ENCODE measurements at regions not wholly inside any gene's neighbourhood (a gene's known extent, or its start where the extent isn't known, plus 50 kb on each side); places are given as distances from the start of the nearest gene placed in this dataset.

DNA sequence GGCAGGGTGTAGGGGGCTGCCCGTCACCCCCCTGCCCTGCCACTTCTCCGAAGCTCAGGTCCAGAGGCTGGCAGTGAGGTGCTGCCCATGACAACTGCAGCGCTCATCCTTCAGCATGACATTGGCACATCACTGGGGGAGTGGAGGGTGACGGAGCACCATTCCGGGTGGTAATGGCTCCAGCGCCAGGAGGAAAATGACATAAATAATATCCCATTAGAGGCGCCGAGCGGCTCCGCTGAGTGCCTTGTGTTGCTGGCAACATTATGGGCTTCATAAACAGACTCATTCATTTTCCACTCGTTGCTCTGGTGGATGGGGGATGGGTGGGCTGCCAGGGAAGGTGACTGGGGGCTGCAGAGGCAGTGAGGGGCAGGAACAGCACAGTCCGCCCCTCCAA, 56.9 kb upstream of the CTNNBL1 start:
- 62 to 67% methylated on average over 11 to 12 of the region's 12 CpGs for WGBS, 2 experiments (ENCODE audit: low coverage in 1 of 2, low lambda C conversion rate in 2 of 2, missing lambda C conversion rate in 2 of 2)
- Histone ChIP-seq H3K79me2 (ENCODE audit: insufficient read depth) (no peaks in the 10 kb centered on the region), H3K36me3 (ENCODE audit: low read depth) (no peaks in the 10 kb centered on the region), H3K9me2 (ENCODE audit: insufficient read depth) (no peaks in the 10 kb centered on the region), H3K9me3 (ENCODE audit: low read depth) (no peaks in the 10 kb centered on the region), H3K4me3 (no peak overlapping the region), H3K27ac (no peak overlapping the region), H2AFZ (no peak overlapping the region), H3F3A (ENCODE audit: insufficient read depth) (no peaks in the 10 kb centered on the region), H3K9ac (no peak overlapping the region), H3K4me1 (ENCODE audit: insufficient read depth) (no peaks in the 10 kb centered on the region), H3K27me3 (replicated peaks; ENCODE audit: insufficient read depth) (peaks cover 38% of the 10 kb centered on the region), H3K4me2 (ENCODE audit: unreplicated experiment) (no peak overlapping the region), H4K20me1 (ENCODE audit: insufficient read depth) (no peaks in the 10 kb centered on the region)
- DNase-seq: no peak
- in situ Hi-C loops (cut with MboI): no loop called here
- no peak for TF ChIP-seq EZH2phosphoT487 (IDR thresholded peaks at IDR 0.05; ENCODE audit: insufficient read depth, low read depth)
- no peak for TF ChIP-seq EZH2 (IDR thresholded peaks at IDR 0.05; ENCODE audit: insufficient read depth, poor library complexity, severe bottlenecking)

- Histone ChIP-seq H3K4me2 (ENCODE audit: unreplicated experiment) (no peak overlapping the region), H3K9me3 (ENCODE audit: low read depth) (no peaks in the 10 kb centered on the region), H3K9me2 (ENCODE audit: insufficient read depth) (no peaks in the 10 kb centered on the region), H3K27me3 (replicated peaks; ENCODE audit: insufficient read depth) (peaks cover 38% of the 10 kb centered on the region), H3K4me1 (ENCODE audit: insufficient read depth) (no peaks in the 10 kb centered on the region), H3F3A (ENCODE audit: insufficient read depth) (no peaks in the 10 kb centered on the region), H3K36me3 (ENCODE audit: low read depth) (no peaks in the 10 kb centered on the region), H2AFZ (no peak overlapping the region), H3K4me3 (no peak overlapping the region), H3K27ac (no peak overlapping the region), H3K79me2 (ENCODE audit: insufficient read depth) (no peaks in the 10 kb centered on the region), H3K9ac (no peak overlapping the region), H4K20me1 (ENCODE audit: insufficient read depth) (no peaks in the 10 kb centered on the region)
- TF ChIP-seq EZH2phosphoT487 (IDR thresholded peaks at IDR 0.05; ENCODE audit: insufficient read depth, low read depth): no peak
- TF ChIP-seq EZH2 (IDR thresholded peaks at IDR 0.05; ENCODE audit: insufficient read depth, poor library complexity, severe bottlenecking): no peak
- DNase-seq: no peak
- in situ Hi-C loops (cut with MboI): no loop called here
- WGBS, 2 experiments (ENCODE audit: low coverage in 1 of 2, low lambda C conversion rate in 2 of 2, missing lambda C conversion rate in 2 of 2): 41 to 43% methylated on average over 12 to 14 of the region's 14 CpGs
Observed at GRCh38 chr20:37636212-37636975, 57.4 kb upstream of the CTNNBL1 start.

- H3K27me3 ChIP-seq (replicated peaks; ENCODE audit: insufficient read depth): peaks cover 28% of the 10 kb centered on the region; the same call in 1 of the 2 replicates
- WGBS, 2 experiments (ENCODE audit: low coverage in 1 of 2, low lambda C conversion rate in 2 of 2, missing lambda C conversion rate in 2 of 2): 57 to 58% methylated on average over 3 of the region's 3 CpGs
- H3F3A ChIP-seq (ENCODE audit: insufficient read depth): no peaks in the 10 kb centered on the region
- no peaks in the 10 kb centered on the region for H3K79me2 ChIP-seq (ENCODE audit: insufficient read depth)
- no peak for TF ChIP-seq EZH2 (IDR thresholded peaks at IDR 0.05; ENCODE audit: insufficient read depth, poor library complexity, severe bottlenecking)
- in situ Hi-C loops (cut with MboI): no loop called here
- H3K9me2 ChIP-seq (ENCODE audit: insufficient read depth): no peaks in the 10 kb centered on the region
- H3K27ac ChIP-seq: no peak overlapping the region
- H3K36me3 ChIP-seq (ENCODE audit: low read depth): no peaks in the 10 kb centered on the region
- H3K4me1 ChIP-seq (ENCODE audit: insufficient read depth): no peaks in the 10 kb centered on the region
- no peaks in the 10 kb centered on the region for H3K9me3 ChIP-seq (ENCODE audit: low read depth)
- no peaks in the 10 kb centered on the region for H4K20me1 ChIP-seq (ENCODE audit: insufficient read depth)
- H2AFZ ChIP-seq: no peak overlapping the region
- H3K9ac ChIP-seq: no peak overlapping the region
- no peak overlapping the region for H3K4me3 ChIP-seq
- DNase-seq: no peak
- H3K4me2 ChIP-seq (ENCODE audit: unreplicated experiment): no peak overlapping the region
Observed at GRCh38 chr20:37630993-37631392, 62.8 kb upstream of the CTNNBL1 start.

DNA sequence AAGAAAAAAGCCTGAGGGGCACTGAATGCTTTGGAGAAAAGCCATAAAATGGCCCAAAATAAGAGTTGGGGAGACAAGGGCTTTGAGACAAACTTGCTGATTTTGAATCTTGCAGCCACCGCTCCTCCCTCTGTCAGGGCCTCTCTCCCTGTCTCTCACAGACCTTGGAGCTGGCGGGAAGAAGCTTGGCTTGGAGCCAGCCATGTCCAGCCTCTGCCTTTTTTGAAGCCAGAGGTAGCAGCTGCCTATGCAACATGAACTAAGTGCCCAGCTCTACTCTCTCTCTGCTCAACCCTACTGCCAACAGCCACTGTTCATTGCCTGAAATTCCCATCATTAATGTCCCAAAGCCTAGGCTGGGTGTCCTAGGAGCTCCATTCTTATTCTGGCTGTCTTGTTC, 63.7 kb upstream of the CTNNBL1 start:
- H3K4me2 ChIP-seq (ENCODE audit: unreplicated experiment): no peak overlapping the region
- no peaks in the 10 kb centered on the region for H3F3A ChIP-seq (ENCODE audit: insufficient read depth)
- in situ Hi-C loops (cut with MboI): no loop called here
- no peak overlapping the region for H2AFZ ChIP-seq
- no peaks in the 10 kb centered on the region for H3K9me3 ChIP-seq (ENCODE audit: low read depth)
- no peak for DNase-seq
- no peak overlapping the region for H3K9ac ChIP-seq
- 28 to 44% methylated on average over 2 of the region's 2 CpGs for WGBS, 2 experiments (ENCODE audit: low coverage in 1 of 2, low lambda C conversion rate in 2 of 2, missing lambda C conversion rate in 2 of 2)
- no peak overlapping the region for H3K27ac ChIP-seq
- H4K20me1 ChIP-seq (ENCODE audit: insufficient read depth): no peaks in the 10 kb centered on the region
- H3K4me1 ChIP-seq (ENCODE audit: insufficient read depth): no peaks in the 10 kb centered on the region
- no peaks in the 10 kb centered on the region for H3K79me2 ChIP-seq (ENCODE audit: insufficient read depth)
- no peak overlapping the region for H3K4me3 ChIP-seq
- H3K27me3 ChIP-seq (replicated peaks; ENCODE audit: insufficient read depth): peaks cover 28% of the 10 kb centered on the region; the same call in 1 of the 2 replicates
- no peak for TF ChIP-seq EZH2 (IDR thresholded peaks at IDR 0.05; ENCODE audit: insufficient read depth, poor library complexity, severe bottlenecking)
- no peak for TF ChIP-seq EZH2phosphoT487 (IDR thresholded peaks at IDR 0.05; ENCODE audit: insufficient read depth, low read depth)
- no peaks in the 10 kb centered on the region for H3K36me3 ChIP-seq (ENCODE audit: low read depth)
- H3K9me2 ChIP-seq (ENCODE audit: insufficient read depth): no peaks in the 10 kb centered on the region

GRCh38 chr20:37627767-37628130, 66.1 kb upstream of the CTNNBL1 start:
- Histone ChIP-seq H3K9ac (no peak overlapping the region), H3K27me3 (replicated peaks; ENCODE audit: insufficient read depth) (peaks cover 23% of the 10 kb centered on the region; the same call in 1 of the 2 replicates)

More at GRCh38 chr20:37627767-37628130, 66.1 kb upstream of the CTNNBL1 start:
- H3F3A ChIP-seq (ENCODE audit: insufficient read depth): no peaks in the 10 kb centered on the region
- no peak overlapping the region for H3K27ac ChIP-seq
- no peaks in the 10 kb centered on the region for H3K4me1 ChIP-seq (ENCODE audit: insufficient read depth)
- no peak overlapping the region for H2AFZ ChIP-seq
- H3K4me3 ChIP-seq: no peak overlapping the region
- no peaks in the 10 kb centered on the region for H4K20me1 ChIP-seq (ENCODE audit: insufficient read depth)
- no peak for DNase-seq
- H3K9me3 ChIP-seq (ENCODE audit: low read depth): no peaks in the 10 kb centered on the region
- H3K36me3 ChIP-seq (ENCODE audit: low read depth): no peaks in the 10 kb centered on the region
- in situ Hi-C loops (cut with MboI): no loop called here
- H3K79me2 ChIP-seq (ENCODE audit: insufficient read depth): no peaks in the 10 kb centered on the region
- no peak overlapping the region for H3K4me2 ChIP-seq (ENCODE audit: unreplicated experiment)
- H3K9me2 ChIP-seq (ENCODE audit: insufficient read depth): no peaks in the 10 kb centered on the region
- no peak for TF ChIP-seq EZH2 (IDR thresholded peaks at IDR 0.05; ENCODE audit: insufficient read depth, poor library complexity, severe bottlenecking)
- TF ChIP-seq EZH2phosphoT487 (IDR thresholded peaks at IDR 0.05; ENCODE audit: insufficient read depth, low read depth): no peak

Measured in GM23248 (cell line).